ENCODE measurements at regions not wholly inside any gene's neighbourhood (a gene's known extent, or its start where the extent isn't known, plus 50 kb on each side); places are given as distances from the start of the nearest gene placed in this dataset.
"Not testable (repeated sequence)": the region's sequence is repeated elsewhere in the genome, so short reads cannot be mapped to it uniquely, and the experiment has no call there.

DNA sequence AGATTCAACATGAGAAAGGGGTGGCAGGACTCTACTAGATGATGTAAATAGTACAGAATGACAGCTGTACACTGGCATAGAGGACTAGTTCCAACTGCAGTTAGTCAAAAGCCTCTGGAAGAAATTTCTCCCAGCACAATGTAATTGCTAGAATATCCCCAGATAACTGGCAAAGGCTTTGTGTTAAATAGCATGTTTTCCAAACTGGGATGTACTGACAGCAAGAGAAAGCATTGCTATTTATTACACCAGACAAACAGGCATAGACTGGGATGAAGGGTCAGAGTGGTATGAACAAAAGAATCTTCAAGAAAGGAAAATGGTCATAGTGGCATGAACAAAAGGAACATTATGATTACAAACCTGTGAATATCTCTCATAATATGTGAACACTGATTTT lies 115.9 kb upstream of the CXADR start:
- DNase-seq (ENCODE audit: low spot score): no peak

DNA sequence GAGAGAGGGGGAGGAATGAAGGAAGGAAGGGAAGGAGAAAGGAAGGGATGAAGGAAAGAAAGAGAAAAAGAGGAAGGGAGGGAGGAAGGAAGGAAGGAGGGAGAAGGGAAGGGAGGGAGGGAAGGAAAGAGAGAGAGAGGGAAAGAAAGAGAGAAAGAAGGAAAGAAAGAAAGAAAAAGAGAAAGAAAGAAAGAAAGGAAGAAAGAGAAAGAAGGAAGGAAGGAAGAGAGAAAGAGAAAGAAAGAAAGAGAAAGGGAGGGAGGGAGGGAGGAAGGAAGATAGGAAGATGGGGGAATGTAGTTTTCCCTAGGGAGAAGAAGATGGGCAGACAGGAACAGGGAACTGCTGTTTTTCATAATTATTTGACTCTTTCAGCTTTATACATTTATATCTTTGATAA lies 115.1 kb upstream of the CXADR start:
- DNase-seq (ENCODE audit: low spot score): no peak

- not testable (repeated sequence) for DNase-seq (ENCODE audit: low spot score)
Measured at GRCh38 chr21:17398954-17399353, 113.9 kb upstream of the CXADR start.

GRCh38 chr21:17402937-17403336 lies 109.9 kb upstream of the CXADR start:
- no peak for DNase-seq (ENCODE audit: low spot score)

DNA sequence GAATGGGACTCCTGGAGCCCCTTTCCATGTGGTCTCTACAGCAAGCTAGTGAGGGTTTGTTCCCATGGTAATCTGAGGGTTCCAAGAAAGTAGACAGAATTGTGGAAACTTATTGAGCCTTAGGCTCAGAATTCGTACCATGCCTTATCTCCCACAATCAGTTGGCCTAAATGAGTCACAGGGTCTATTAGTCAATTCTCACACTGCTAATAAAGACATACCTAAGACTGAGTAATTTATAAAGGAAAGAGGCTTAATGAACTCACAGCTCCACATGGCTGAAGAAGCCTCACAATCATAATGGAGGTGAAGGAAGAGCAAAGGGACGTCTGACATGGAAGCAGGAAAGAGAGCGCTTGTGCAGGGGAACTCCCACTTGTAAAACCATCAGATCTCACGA lies 106.6 kb upstream of the CXADR start:
- no peak for DNase-seq (ENCODE audit: low spot score)

DNA sequence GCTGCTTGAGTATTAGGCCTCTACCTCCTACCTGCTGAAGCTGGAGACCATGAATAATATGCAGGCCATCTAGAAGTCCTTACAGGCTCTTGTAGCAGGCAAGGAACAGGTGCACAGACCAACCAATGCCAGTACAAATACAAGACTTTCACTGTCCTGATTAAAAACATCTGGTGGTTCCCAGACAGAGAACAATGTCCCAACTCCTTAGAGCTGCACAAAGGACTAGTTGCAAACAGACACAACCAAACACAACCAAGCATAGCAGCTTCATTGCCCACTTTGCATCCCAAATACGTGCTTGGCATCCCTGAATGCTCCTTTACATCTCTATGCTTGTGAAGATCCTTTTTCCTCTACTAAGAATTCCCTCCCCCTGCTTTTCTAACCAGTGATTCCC lies 98.1 kb upstream of the CXADR start:
- no peak for DNase-seq (ENCODE audit: low spot score)

GRCh38 chr21:17416139-17416538 lies 96.7 kb upstream of the CXADR start:
- DNase-seq (ENCODE audit: low spot score): no peak

DNA sequence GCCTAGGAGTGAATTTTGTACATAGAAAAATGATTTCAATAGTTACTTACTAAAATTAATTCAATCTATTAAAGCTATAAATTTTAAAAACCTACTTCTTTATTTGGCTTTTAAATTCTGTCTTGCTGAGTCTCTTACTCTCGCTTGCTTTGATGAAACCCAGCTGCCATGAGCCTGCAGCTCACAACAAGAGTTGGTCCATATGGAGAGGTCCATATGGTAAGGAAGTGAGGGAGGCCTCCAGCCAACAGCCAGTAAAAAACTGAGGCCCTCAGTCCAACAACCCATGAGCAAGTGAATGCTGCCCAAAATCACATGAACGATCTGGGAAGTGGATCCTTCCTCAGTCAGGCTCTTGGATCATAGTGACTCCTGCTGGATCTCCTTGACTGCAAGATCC lies 89.9 kb upstream of the CXADR start:
- DNase-seq (ENCODE audit: low spot score): no peak

DNA sequence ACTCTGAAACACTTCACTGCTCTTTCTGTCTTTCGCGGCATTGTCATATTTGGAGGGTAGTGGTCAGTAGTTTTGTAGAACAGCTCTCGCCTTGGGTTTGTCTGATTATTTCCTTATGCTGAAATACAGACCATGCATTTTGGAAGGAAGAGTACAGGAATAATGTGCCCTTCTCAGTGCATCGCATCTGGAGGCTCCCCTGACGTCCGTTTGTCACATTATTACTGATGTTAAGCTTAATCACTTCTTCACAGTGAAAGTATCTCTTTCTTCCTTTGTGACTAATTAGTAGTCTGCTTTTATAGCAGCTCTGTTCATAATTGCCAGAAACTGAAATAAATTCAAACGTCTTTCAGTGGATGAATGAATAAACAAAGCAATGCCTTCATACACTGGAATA lies 85.7 kb upstream of the CXADR start:
- DNase-seq (ENCODE audit: low spot score): no peak

- DNase-seq (ENCODE audit: low spot score): no peak
Measured at GRCh38 chr21:17427831-17428483, 84.9 kb upstream of the CXADR start.

DNA sequence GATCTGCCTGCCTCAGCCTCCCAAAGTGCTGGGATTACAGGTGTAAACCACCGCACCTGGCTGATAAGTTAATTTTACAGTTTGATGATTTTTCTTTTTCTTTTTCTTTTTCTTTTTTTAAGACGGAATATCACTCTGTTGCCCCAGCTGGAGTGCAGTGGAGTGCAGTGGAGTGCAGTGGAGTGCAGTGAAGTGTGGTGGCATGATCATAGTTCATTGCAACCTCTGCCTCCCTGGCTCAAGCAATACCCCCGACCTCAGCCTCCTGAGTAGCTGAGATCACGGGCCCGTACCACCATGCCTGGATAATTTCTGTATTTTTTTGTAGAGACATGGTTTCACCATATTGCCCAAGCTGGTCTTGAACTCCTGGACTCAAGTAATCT lies 84.4 kb upstream of the CXADR start:
- no peak for DNase-seq (ENCODE audit: low spot score)

DNA sequence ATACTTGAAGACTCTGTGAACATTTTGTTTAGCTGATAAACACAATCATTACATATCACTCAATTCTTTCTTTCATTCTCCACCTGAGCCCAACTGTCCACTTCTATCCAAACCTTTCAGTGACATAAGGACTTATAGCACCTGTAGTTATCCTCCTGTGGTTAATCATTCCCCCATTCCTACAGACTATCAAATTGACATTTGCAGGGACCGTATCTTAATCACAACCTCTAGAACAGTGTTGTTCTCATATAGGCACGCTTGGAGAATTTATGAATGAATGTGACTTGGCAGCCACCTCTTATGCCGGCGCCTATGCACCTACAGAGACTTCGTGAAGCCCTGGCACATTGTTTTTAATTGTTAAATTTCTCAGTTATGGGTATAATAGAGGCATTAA lies 83.9 kb upstream of the CXADR start:
- no peak for DNase-seq (ENCODE audit: low spot score)

GRCh38 chr21:17429936-17430335 lies 82.9 kb upstream of the CXADR start:
- no peak for DNase-seq (ENCODE audit: low spot score)

- no peak for DNase-seq (ENCODE audit: low spot score)
Measured at GRCh38 chr21:17432732-17433057, 80.1 kb upstream of the CXADR start.

GRCh38 chr21:17433730-17434129 lies 79.1 kb upstream of the CXADR start:
- no peak for DNase-seq (ENCODE audit: low spot score)

DNA sequence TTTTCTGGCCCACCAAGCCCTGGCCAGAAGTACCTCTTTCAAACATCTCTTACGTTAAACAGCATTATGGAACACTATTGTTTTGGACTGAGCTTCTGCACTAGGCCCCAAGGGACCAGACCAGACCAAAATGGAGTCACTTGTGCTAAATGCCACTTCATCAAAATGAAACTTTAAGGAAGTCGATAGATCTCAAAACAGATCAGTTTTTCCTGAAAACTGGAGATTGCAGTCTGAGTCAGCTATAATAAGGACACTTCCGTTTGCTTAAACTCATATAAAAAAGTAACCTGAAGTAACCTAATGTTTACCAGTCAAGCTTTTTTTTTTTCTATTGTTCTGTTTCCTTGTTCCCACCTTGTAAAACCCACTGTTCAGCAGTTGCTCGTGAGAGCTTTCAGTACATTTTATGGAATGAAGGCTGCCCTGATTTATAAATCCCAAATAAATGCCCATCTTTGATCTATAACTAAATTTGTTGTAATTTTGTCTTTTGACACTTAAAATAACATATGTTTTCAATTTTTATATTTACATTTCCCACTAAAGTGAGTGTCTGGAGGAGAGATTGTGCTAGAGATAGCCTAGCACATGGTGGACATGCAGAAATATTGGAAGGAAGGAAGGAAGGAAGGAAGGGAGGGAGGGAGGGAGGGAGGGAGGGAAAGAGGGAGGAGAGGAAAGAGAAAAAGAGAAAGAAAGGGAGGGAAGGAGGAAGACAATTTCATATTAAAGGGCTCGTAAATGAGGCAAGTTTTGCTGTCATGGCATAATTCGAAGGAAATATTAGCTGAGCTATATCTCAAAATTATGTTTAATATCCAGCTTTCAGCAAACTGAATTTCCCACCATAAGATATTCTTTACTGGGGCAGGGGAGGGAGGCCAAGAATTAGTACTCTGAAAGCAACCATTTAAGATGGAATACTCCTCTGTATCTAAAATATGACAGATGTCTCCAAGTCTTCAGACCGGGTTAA lies 77.0 kb upstream of the CXADR start:
- DNase-seq (ENCODE audit: low spot score): no peak

- DNase-seq (ENCODE audit: low spot score): no peak
Measured at GRCh38 chr21:17436626-17437111, 76.2 kb upstream of the CXADR start.

DNA sequence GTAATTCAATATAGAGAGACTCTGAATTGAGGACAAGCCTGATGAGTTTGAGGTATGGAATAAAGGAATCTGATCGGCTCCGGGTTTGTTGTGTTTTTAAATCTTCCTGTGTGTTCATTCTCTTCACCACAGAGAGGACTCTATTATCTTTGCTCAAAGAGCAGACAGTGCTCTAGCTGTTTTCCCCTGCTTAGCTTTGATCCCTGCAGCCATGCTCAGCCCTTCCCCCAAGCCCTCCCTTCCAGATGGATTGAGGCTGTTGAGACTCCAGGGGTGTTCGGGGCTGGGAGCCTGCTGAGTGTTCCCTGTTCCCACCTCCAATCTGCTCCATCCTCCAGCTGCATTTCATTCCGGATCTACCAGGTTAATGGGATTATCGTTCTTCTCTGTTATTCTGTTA lies 74.2 kb upstream of the CXADR start:
- DNase-seq (ENCODE audit: low spot score): no peak

DNA sequence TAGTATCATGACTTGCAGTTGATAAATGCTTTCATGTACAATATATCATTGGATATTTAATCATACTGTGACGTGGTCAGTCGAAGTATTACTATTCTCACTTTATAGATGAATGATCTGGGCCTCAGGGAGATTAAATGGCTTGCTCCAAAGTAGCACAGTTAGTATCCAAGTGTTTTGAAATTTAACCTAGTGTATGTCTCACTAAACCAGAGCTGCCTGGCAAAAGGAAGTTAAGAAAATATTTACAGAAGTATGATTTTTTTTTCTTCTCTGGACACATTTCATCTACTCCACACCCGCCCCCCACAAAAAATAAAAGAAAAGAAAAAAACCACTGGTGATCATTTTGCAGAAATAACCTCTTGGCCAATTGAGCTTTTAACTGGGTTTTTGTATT lies 71.9 kb upstream of the CXADR start:
- no peak for DNase-seq (ENCODE audit: low spot score)

- DNase-seq (ENCODE audit: low spot score): no peak
Measured at GRCh38 chr21:17441370-17441769, 71.5 kb upstream of the CXADR start.

DNA sequence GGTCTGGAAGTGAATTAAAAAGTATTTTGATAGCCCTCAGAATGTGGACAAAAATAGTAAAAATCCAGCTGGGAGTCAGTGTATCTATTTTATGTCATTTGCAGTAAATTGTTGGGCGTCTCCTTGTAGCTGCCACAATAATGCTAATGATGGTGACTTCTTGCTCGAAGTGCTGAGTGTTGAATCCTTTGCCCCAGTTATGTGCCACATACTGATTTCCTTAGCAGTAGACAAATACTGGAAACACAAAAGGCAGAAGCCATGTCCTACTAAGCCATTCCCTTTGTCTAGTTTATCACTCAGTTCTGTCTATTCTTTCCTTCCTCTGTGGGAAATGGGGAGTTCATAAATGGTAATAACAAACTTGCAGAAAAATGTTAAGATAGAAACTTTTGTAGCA lies 70.7 kb upstream of the CXADR start:
- no peak for DNase-seq (ENCODE audit: low spot score)

DNA sequence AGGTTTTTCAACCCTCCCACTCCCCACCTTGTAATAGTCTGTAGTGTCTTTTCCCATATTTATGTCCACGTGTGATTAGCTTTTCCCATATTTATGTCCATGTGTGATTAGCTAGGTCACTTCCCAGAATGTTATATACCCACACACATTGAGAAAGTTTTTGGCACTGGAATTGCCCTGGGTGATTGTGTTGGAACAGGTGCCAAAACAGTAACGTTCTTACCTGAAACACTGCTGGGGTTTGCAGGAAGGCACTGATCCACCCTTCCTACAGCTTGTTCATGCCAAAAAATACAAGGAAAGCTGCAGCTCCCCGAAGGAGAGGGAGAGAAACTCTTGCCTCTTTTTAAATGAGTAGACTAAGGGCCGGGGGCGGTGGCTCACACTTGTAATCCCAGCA lies 68.0 kb upstream of the CXADR start:
- DNase-seq (ENCODE audit: low spot score): no peak

GRCh38 chr21:17446737-17447136 lies 66.1 kb upstream of the CXADR start:
- no peak for DNase-seq (ENCODE audit: low spot score)

DNA sequence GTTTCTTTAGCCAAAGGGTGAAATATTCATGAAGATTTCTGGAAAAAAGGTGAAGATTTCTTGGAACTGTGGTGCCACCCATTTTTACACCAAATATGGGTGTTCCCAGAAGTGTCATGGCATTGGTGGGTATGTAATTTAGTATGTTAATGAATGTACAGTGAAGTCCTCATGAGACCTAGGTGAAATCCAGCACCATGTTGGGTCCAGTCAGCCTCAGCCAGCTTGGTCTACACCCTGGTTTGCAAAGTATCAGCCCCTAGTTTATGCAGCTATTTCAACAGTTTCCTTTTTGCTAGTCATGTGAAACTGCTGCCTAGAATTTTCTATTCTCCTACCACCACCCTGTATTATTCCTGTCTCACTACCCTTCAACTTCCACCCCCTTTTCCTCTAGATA lies 63.1 kb upstream of the CXADR start:
- no peak for DNase-seq (ENCODE audit: low spot score)
